HEK293 (cell line): ENCODE measurements at regions not wholly inside any gene's neighbourhood (a gene's known extent, or its start where the extent isn't known, plus 50 kb on each side); places are given as distances from the start of the nearest gene placed in this dataset.

Experiments
- CTCF ChIA-PET: fragments of 350-600 bp; formaldehyde crosslinking; extraction: SDS; loops from one replicate; lab custom pipeline; 2021; ENCODE audit warnings: antibody characterized with exemption; lab: Yijun Ruan, JAX
- POLR2A ChIA-PET: fragments of 300-600 bp; formaldehyde crosslinking; extraction: SDS; loops from one replicate; lab custom pipeline; 2020; ENCODE audit warnings: antibody characterized with exemption, inconsistent platforms; lab: Yijun Ruan, JAX
- H3K27ac ChIP-seq: fragments of 200-500 bp; sonication (Bioruptor generic); 2 replicates; pipeline ENCODE4 v1.5.1; 2014; ENCODE audit warnings: low read depth, low read length, control low read depth, inconsistent platforms; ENCODE audit errors: extremely low read depth
- H3K36me3 ChIP-seq, 2 experiments: fragments of 200-500 bp in 1 of 2; sonication (Bioruptor generic) in 1 of 2; 1 replicate in 1 of 2; 2 replicates in 1 of 2; pipeline ENCODE4 v1.5.1; 2014 to 2017; ENCODE audit warnings: inconsistent platforms in 2 of 2, low read length in 2 of 2; ENCODE audit not compliant: control insufficient read depth in 2 of 2, insufficient read depth in 1 of 2
- H3K4me1 ChIP-seq: fragments of 200-500 bp; sonication (Bioruptor generic); 2 replicates; pipeline ENCODE4 v1.5.1; 2014; ENCODE audit warnings: mild to moderate bottlenecking, low read length, inconsistent platforms; ENCODE audit not compliant: control insufficient read depth, insufficient read depth
- H3K4me3 ChIP-seq: 2 replicates; pipeline ENCODE4 v1.5.1; 2011; ENCODE audit warnings: low read depth, mild to moderate bottlenecking, control low read depth, low read length, moderate library complexity
- H3K9me3 ChIP-seq: fragments of 200-500 bp; sonication (Bioruptor generic); 2 replicates; pipeline ENCODE4 v1.5.1; 2014; ENCODE audit warnings: low read depth, low read length, inconsistent platforms; ENCODE audit not compliant: control insufficient read depth, insufficient read depth
- BCL11A ChIP-seq: fragments of 450-650 bp; formaldehyde crosslinking; IDR thresholded peaks from 2 replicates; pipeline ENCODE4 v1.5.1; 2016; ENCODE audit warnings: low read depth, missing biosample characterization, missing genetic modification characterization
- BCL6B ChIP-seq: fragments of 450-650 bp; formaldehyde crosslinking; IDR thresholded peaks from 2 replicates; pipeline ENCODE4 v1.5.1; 2017; ENCODE audit warnings: missing biosample characterization, missing genetic modification characterization
- ELK4 ChIP-seq: IDR thresholded peaks from 2 replicates; pipeline ENCODE4 v1.6.1; 2011; ENCODE audit warnings: mild to moderate bottlenecking, low read depth, low read length, borderline replicate concordance
- PRDM10 ChIP-seq: fragments of 450-650 bp; formaldehyde crosslinking; IDR thresholded peaks from 2 replicates; pipeline ENCODE4 v1.5.1; 2016; ENCODE audit warnings: missing biosample characterization, missing genetic modification characterization
- TSHZ1 ChIP-seq: fragments of 450-650 bp; formaldehyde crosslinking; IDR thresholded peaks from 2 replicates; pipeline ENCODE4 v1.5.1; 2016; ENCODE audit warnings: missing biosample characterization, missing genetic modification characterization, borderline replicate concordance
- YY1 ChIP-seq: fragments of 450-650 bp; formaldehyde crosslinking; IDR thresholded peaks from 2 replicates; pipeline ENCODE4 v1.5.1; 2018; ENCODE audit warnings: missing biosample characterization, missing genetic modification characterization
- ZBTB1 ChIP-seq: fragments of 450-650 bp; formaldehyde crosslinking; IDR thresholded peaks from 2 replicates; pipeline ENCODE4 v1.5.1; 2016; ENCODE audit warnings: missing biosample characterization, missing genetic modification characterization
- ZEB2 ChIP-seq: fragments of 450-650 bp; formaldehyde crosslinking; IDR thresholded peaks from 2 replicates; pipeline ENCODE4 v1.5.1; 2016; ENCODE audit warnings: missing biosample characterization, missing genetic modification characterization
- ZNF19 ChIP-seq: fragments of 450-650 bp; formaldehyde crosslinking; IDR thresholded peaks from 2 replicates; pipeline ENCODE4; 2016; ENCODE audit warnings: missing biosample characterization, missing genetic modification characterization, low read depth
- ZNF202 ChIP-seq: fragments of 450-650 bp; formaldehyde crosslinking; IDR thresholded peaks from 2 replicates; pipeline ENCODE4 v1.5.1; 2016; ENCODE audit warnings: missing biosample characterization, missing genetic modification characterization, borderline replicate concordance
- ZNF211 ChIP-seq: fragments of 450-650 bp; formaldehyde crosslinking; IDR thresholded peaks from 2 replicates; pipeline ENCODE4 v1.5.1; 2016; ENCODE audit warnings: low read depth, missing biosample characterization, missing genetic modification characterization
- ZNF214 ChIP-seq: fragments of 450-650 bp; formaldehyde crosslinking; IDR thresholded peaks from 2 replicates; pipeline ENCODE4 v1.5.1; 2017; ENCODE audit warnings: missing biosample characterization, mild to moderate bottlenecking, missing genetic modification characterization, borderline replicate concordance
- ZNF354C ChIP-seq: fragments of 450-650 bp; formaldehyde crosslinking; IDR thresholded peaks from 2 replicates; pipeline ENCODE4 v1.5.1; 2016; ENCODE audit warnings: missing biosample characterization, missing genetic modification characterization, low read depth, borderline replicate concordance
- ZNF48 ChIP-seq: fragments of 450-650 bp; formaldehyde crosslinking; IDR thresholded peaks from 2 replicates; pipeline ENCODE4 v1.5.1; 2016; ENCODE audit warnings: missing biosample characterization, missing genetic modification characterization
- ZNF529 ChIP-seq: fragments of 450-650 bp; formaldehyde crosslinking; IDR thresholded peaks from 2 replicates; pipeline ENCODE4 v1.5.1; 2017; ENCODE audit warnings: missing genetic modification characterization, missing biosample characterization; ENCODE audit not compliant: insufficient replicate concordance
- ZNF624 ChIP-seq: fragments of 450-650 bp; formaldehyde crosslinking; IDR thresholded peaks from 2 replicates; pipeline ENCODE4 v1.5.1; 2017; ENCODE audit warnings: missing biosample characterization, missing genetic modification characterization
- ZNF629 ChIP-seq: fragments of 450-650 bp; formaldehyde crosslinking; IDR thresholded peaks from 2 replicates; pipeline ENCODE4 v1.5.1; 2017; ENCODE audit warnings: missing biosample characterization, missing genetic modification characterization
- ZNF660 ChIP-seq: fragments of 450-650 bp; IDR thresholded peaks from 2 replicates; pipeline ENCODE4 v1.5.1; 2018; ENCODE audit warnings: missing biosample characterization, mild to moderate bottlenecking, missing genetic modification characterization
- ZNF677 ChIP-seq: fragments of 450-650 bp; IDR thresholded peaks from 2 replicates; pipeline ENCODE4 v1.5.0; 2018; ENCODE audit warnings: missing biosample characterization, mild to moderate bottlenecking, missing genetic modification characterization, moderate library complexity
- ZNF785 ChIP-seq: fragments of 450-650 bp; formaldehyde crosslinking; IDR thresholded peaks from 2 replicates; pipeline ENCODE4 v1.5.1; 2016; ENCODE audit warnings: missing biosample characterization, missing genetic modification characterization
- ZNF843 ChIP-seq: fragments of 450-650 bp; formaldehyde crosslinking; IDR thresholded peaks from 2 replicates; pipeline ENCODE4 v1.5.1; 2016; ENCODE audit warnings: missing biosample characterization, missing genetic modification characterization
- ZSCAN30 ChIP-seq: fragments of 450-650 bp; IDR thresholded peaks from 2 replicates; pipeline ENCODE4 v1.5.1; 2018; ENCODE audit warnings: missing biosample characterization, mild to moderate bottlenecking, missing genetic modification characterization, moderate library complexity

- H3K4me3 ChIP-seq: no peak overlapping the region
- no peaks in the 10 kb centered on the region for H3K36me3 ChIP-seq
- CTCF ChIA-PET: interaction anchor here (0.7 kb wide), 1 partner anchor 1175 kb away, joined by 3 read pairs; no protein-coding TSS in a partner anchor
- no peaks in the 10 kb centered on the region for H3K4me1 ChIP-seq
- POLR2A ChIA-PET: no interaction called here
- H3K9me3 ChIP-seq: no peaks in the 10 kb centered on the region
- no peak for TF ChIP-seq ZNF529
- no peak for TF ChIP-seq BCL11A (tag by site-specific recombination)
- no peak for TF ChIP-seq ZNF211 (tag by site-specific recombination)
- no peak for TF ChIP-seq ZEB2 (tag by site-specific recombination)
- TF ChIP-seq ZNF660: no peak
- TF ChIP-seq ZSCAN30 (tag by site-specific recombination): no peak
- no peak for TF ChIP-seq ZNF677 (tag by site-specific recombination)
- no peak for TF ChIP-seq ZBTB1 (tag by site-specific recombination)
- no peak for TF ChIP-seq PRDM10 (tag by site-specific recombination)
- no peak for TF ChIP-seq ZNF214
- no peak for TF ChIP-seq YY1 (tag by site-specific recombination)
- no peak for TF ChIP-seq ZNF202 (tag by site-specific recombination)
- no peak for TF ChIP-seq ZNF624
- TF ChIP-seq ELK4: no peak
- no peak for TF ChIP-seq BCL6B
- no peak for TF ChIP-seq ZNF785
- TF ChIP-seq TSHZ1: no peak
- H3K27ac ChIP-seq: no peak overlapping the region
Measured at GRCh38 chr18:24719791-24720190, 259.4 kb downstream of the HRH4 start.

- ChIA-PET POLR2A (no interaction called here), CTCF (interaction anchor here (0.6 to 1.6 kb wide), 6 partner anchors 11 to 362 kb away, joined by 3 to 8 read pairs (median 4); no protein-coding TSS in a partner anchor)
- no peak overlapping the region for H3K27ac ChIP-seq
- TF ChIP-seq ZNF354C (tag by site-specific recombination) (no peak), ZNF48 (no peak), ZNF19 (tag by site-specific recombination) (no peak), ZNF629 (no peak), PRDM10 (tag by site-specific recombination) (no peak), ZNF843 (tag by site-specific recombination) (no peak)
Measured at GRCh38 chr18:24721388-24721787, 261.0 kb downstream of the HRH4 start.

More at GRCh38 chr18:24721388-24721787, 261.0 kb downstream of the HRH4 start:
- no peak overlapping the region for H3K4me3 ChIP-seq
- H3K4me1 ChIP-seq: no peaks in the 10 kb centered on the region
- no peaks in the 10 kb centered on the region for H3K9me3 ChIP-seq
- H3K36me3 ChIP-seq: no peaks in the 10 kb centered on the region
